ENCODE measurements at regions not wholly inside any gene's neighbourhood (a gene's known extent, or its start where the extent isn't known, plus 50 kb on each side); places are given as distances from the start of the nearest gene placed in this dataset.

DNA sequence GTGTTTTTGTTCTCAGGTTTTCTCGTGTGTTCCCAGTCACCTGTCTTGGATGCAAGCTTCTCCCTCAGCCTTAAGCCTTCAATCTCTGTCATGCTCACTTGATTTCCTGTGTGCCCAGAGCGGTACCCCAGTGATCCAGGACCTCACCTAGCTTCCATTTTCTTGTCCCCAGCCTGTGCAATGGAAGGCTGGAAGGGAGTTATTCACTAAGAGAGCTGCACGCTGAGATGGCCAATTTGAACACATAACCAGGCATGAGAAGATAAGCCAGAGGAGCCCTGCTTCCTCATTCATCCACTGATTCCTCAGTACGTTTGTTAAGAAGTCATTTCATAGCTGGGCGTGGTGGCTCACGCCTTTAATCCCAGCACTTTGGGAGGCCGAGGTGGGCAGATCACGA lies 130.8 kb upstream of the SERPINE2 start:
- no peak for TF ChIP-seq EZH2phosphoT487 (IDR thresholded peaks at IDR 0.05; ENCODE audit: borderline replicate concordance, low read depth, low read length)
- TF ChIP-seq, protein P1, sequence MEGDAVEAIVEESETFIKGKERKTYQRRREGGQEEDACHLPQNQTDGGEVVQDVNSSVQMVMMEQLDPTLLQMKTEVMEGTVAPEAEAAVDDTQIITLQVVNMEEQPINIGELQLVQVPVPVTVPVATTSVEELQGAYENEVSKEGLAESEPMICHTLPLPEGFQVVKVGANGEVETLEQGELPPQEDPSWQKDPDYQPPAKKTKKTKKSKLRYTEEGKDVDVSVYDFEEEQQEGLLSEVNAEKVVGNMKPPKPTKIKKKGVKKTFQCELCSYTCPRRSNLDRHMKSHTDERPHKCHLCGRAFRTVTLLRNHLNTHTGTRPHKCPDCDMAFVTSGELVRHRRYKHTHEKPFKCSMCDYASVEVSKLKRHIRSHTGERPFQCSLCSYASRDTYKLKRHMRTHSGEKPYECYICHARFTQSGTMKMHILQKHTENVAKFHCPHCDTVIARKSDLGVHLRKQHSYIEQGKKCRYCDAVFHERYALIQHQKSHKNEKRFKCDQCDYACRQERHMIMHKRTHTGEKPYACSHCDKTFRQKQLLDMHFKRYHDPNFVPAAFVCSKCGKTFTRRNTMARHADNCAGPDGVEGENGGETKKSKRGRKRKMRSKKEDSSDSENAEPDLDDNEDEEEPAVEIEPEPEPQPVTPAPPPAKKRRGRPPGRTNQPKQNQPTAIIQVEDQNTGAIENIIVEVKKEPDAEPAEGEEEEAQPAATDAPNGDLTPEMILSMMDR (conservative IDR thresholded peaks at IDR 0.05; ENCODE audit: low read length) = no peak

Measured in OCI-LY7 (cell line).